ENCODE measurements at regions not wholly inside any gene's neighbourhood (a gene's known extent, or its start where the extent isn't known, plus 50 kb on each side); places are given as distances from the start of the nearest gene placed in this dataset.

- Histone ChIP-seq H3K4me3 (no peak overlapping the region), H3K27ac (no peak overlapping the region), H3K9me3 (no peaks in the 10 kb centered on the region), H3K36me3 (no peaks in the 10 kb centered on the region), H3K27me3 (replicated peaks; ENCODE audit: insufficient read depth) (no peaks in the 10 kb centered on the region), H3K4me1 (ENCODE audit: control insufficient read depth in 1 of 2, low read depth in 2 of 2) (no peaks in the 10 kb centered on the region)
- TF ChIP-seq CTCF (IDR thresholded peaks at IDR 0.05) = no peak
- no peak for DNase-seq (ENCODE audit: low spot score)
- no peak for ATAC-seq (ENCODE audit: insufficient number of reproducible peaks, low FRiP score, low read depth)
Observed at GRCh38 chr18:78305789-78306188, 673.8 kb upstream of the SALL3 start.

- Histone ChIP-seq H3K4me1 (ENCODE audit: control insufficient read depth in 1 of 2, low read depth in 2 of 2) (no peaks in the 10 kb centered on the region), H3K36me3 (no peaks in the 10 kb centered on the region), H3K27ac (no peak overlapping the region), H3K9me3 (no peaks in the 10 kb centered on the region), H3K27me3 (replicated peaks; ENCODE audit: insufficient read depth) (no peaks in the 10 kb centered on the region), H3K4me3 (no peak overlapping the region)
- ATAC-seq (ENCODE audit: insufficient number of reproducible peaks, low FRiP score, low read depth) = no peak
- TF ChIP-seq CTCF (IDR thresholded peaks at IDR 0.05) = no peak
- DNase-seq (ENCODE audit: low spot score) = no peak
Observed at GRCh38 chr18:78309307-78309706, 670.3 kb upstream of the SALL3 start.

GRCh38 chr18:78309924-78310323 lies 669.7 kb upstream of the SALL3 start:
- Histone ChIP-seq H3K4me3 (no peak overlapping the region), H3K27me3 (replicated peaks; ENCODE audit: insufficient read depth) (no peaks in the 10 kb centered on the region), H3K9me3 (no peaks in the 10 kb centered on the region), H3K4me1 (ENCODE audit: control insufficient read depth in 1 of 2, low read depth in 2 of 2) (no peaks in the 10 kb centered on the region), H3K36me3 (no peaks in the 10 kb centered on the region), H3K27ac (no peak overlapping the region)
- DNase-seq (ENCODE audit: low spot score) (no peak), ATAC-seq (ENCODE audit: insufficient number of reproducible peaks, low FRiP score, low read depth) (no peak)
- TF ChIP-seq CTCF (IDR thresholded peaks at IDR 0.05) = no peak

GRCh38 chr18:78319264-78319663 lies 660.4 kb upstream of the SALL3 start:
- H3K36me3 ChIP-seq = no peaks in the 10 kb centered on the region
- no peaks in the 10 kb centered on the region for H3K4me1 ChIP-seq (ENCODE audit: control insufficient read depth in 1 of 2, low read depth in 2 of 2)
- DNase-seq (ENCODE audit: low spot score) = no peak
- no peaks in the 10 kb centered on the region for H3K27me3 ChIP-seq (replicated peaks; ENCODE audit: insufficient read depth)
- ATAC-seq (ENCODE audit: insufficient number of reproducible peaks, low FRiP score, low read depth) = no peak
- H3K4me3 ChIP-seq = no peak overlapping the region
- no peak overlapping the region for H3K27ac ChIP-seq
- no peaks in the 10 kb centered on the region for H3K9me3 ChIP-seq
- TF ChIP-seq CTCF (IDR thresholded peaks at IDR 0.05) = no peak

- no peaks in the 10 kb centered on the region for H3K4me1 ChIP-seq (ENCODE audit: control insufficient read depth in 1 of 2, low read depth in 2 of 2)
- DNase-seq (ENCODE audit: low spot score) = no peak
- no peak for ATAC-seq (ENCODE audit: insufficient number of reproducible peaks, low FRiP score, low read depth)
- H3K9me3 ChIP-seq = no peaks in the 10 kb centered on the region
- H3K27ac ChIP-seq = no peak overlapping the region
- no peaks in the 10 kb centered on the region for H3K27me3 ChIP-seq (replicated peaks; ENCODE audit: insufficient read depth)
- no peaks in the 10 kb centered on the region for H3K36me3 ChIP-seq
- no peak for TF ChIP-seq CTCF (IDR thresholded peaks at IDR 0.05)
- no peak overlapping the region for H3K4me3 ChIP-seq
Observed at GRCh38 chr18:78319961-78320360, 659.7 kb upstream of the SALL3 start.
